ENCODE measurements at regions not wholly inside any gene's neighbourhood (a gene's known extent, or its start where the extent isn't known, plus 50 kb on each side); places are given as distances from the start of the nearest gene placed in this dataset.

DNA sequence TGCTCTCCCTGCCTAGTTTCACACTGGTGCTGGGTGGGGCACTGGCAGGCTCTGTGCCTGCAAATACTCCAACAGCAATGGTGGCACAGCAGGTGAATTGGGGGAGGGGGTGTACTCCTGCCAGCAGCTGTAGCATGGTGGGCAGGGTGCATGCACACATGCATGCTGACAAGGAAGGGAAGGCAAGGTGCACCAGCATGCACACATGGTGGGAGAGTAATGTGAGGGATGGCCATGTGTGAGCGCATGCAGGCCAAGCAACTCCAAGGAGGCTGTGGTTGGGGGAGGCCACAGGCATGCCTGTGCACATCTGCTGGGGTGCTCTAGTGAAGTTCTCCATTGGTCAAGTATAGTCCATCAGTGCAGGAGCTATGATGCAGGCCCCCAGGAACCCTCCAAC lies 54.5 kb upstream of the INPP4B start:
- TF ChIP-seq, protein P1, sequence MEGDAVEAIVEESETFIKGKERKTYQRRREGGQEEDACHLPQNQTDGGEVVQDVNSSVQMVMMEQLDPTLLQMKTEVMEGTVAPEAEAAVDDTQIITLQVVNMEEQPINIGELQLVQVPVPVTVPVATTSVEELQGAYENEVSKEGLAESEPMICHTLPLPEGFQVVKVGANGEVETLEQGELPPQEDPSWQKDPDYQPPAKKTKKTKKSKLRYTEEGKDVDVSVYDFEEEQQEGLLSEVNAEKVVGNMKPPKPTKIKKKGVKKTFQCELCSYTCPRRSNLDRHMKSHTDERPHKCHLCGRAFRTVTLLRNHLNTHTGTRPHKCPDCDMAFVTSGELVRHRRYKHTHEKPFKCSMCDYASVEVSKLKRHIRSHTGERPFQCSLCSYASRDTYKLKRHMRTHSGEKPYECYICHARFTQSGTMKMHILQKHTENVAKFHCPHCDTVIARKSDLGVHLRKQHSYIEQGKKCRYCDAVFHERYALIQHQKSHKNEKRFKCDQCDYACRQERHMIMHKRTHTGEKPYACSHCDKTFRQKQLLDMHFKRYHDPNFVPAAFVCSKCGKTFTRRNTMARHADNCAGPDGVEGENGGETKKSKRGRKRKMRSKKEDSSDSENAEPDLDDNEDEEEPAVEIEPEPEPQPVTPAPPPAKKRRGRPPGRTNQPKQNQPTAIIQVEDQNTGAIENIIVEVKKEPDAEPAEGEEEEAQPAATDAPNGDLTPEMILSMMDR (IDR thresholded peaks at IDR 0.05): no peak
- no peak for TF ChIP-seq POLR2A (IDR thresholded peaks at IDR 0.05)
